HuH-7 (cell line): ENCODE measurements at regions not wholly inside any gene's neighbourhood (a gene's known extent, or its start where the extent isn't known, plus 50 kb on each side); places are given as distances from the start of the nearest gene placed in this dataset.

ENCODE experiments used
- DNase-seq: peaks from one replicate; pipeline ENCODE4 v3.0.0; 2011; ENCODE audit warnings: low spot score

DNA sequence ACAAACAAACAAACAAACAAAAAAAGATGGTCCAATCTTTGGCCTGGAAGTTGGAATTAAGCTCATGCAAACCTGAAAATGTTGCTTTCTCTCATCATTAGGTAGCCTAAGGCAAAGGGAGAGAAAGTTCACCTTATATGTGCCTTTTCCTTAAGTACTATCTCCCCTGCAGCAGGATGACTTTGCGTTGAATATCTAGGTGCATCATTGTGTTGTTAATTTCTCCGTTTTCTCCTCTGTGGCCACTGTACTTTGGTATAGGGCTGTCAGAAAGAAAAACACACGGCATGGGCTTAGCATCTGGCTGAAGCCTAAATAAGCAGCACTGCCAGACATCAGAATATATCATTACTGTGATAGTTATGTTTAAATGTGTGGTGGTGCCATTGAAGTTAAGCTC is 345.5 kb downstream of the BCAT1 start:
- no peak for DNase-seq

DNA sequence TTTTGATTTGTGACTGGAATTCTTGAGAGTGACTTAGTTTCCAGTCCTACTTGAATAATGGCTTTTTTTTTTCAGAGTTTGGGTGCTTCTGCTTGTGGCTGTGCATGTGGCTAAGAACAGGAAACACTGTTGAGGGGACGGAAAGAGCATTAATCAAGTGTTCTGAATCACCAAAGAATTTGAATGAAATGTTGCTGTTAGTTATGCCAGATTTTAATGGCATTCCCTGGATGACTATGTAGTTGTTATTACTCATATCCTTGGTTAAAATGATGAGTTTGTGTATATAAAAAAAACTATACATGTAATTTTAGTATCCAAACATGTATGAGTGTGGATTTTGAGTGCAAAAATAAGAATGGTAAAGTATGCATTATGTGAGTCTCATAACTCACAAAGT is 347.9 kb downstream of the BCAT1 start:
- no peak for DNase-seq

DNA sequence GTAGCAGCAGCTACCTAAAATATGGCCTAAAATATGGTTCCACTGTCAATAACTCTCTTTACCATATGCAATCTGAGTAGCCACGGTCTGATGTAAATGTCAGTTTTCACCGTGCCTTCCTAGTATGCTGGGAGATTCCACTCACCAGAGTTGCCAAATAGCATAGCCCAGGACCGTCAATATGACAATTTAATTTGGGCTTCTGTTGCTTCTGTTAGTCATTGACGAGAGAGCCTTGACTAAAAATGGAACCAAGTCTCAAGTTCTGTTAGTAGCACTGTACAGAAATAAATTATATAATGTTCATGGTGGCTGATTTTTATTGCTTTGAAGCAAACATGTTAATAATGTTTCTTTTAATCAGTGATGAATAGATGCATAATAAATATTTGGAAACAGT is 348.4 kb downstream of the BCAT1 start:
- DNase-seq = no peak

DNA sequence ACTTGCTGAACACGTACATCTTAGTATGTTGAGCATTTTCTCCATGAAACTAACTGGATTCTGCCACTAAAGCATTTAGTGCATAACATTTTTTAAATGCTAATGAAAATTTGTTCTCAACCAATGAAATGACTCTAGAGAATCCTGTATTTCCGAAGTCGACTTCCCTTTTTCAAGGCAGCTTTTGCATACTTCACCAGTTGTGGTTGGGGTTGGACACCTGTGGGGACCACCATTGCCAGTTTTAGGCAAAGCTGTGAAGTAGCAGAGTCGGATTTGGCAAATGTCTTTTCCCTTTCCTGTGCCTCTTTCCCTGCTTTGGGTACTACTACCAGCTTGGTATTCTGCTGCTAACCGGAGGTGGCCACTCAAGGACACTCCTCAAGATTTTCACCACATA is 349.2 kb downstream of the BCAT1 start:
- no peak for DNase-seq

DNA sequence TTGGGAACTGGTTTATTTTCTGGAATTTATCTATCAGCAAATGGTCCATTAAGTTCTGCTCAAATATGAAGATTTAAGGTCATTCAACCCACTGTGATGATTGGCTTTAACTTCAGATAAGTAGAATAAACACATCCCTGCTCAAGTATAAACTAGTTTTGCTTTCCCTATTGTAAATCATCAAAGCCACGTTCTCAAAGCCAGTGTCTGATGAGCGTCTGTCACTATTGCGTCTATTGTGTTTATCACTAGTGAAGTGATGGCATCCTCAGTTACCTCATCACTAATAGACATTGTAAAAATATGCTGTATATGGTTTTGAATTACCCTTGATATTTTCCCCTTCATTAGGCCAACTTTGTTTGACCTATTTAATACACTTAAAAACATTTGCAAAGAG is 351.3 kb downstream of the BCAT1 start:
- no peak for DNase-seq

DNA sequence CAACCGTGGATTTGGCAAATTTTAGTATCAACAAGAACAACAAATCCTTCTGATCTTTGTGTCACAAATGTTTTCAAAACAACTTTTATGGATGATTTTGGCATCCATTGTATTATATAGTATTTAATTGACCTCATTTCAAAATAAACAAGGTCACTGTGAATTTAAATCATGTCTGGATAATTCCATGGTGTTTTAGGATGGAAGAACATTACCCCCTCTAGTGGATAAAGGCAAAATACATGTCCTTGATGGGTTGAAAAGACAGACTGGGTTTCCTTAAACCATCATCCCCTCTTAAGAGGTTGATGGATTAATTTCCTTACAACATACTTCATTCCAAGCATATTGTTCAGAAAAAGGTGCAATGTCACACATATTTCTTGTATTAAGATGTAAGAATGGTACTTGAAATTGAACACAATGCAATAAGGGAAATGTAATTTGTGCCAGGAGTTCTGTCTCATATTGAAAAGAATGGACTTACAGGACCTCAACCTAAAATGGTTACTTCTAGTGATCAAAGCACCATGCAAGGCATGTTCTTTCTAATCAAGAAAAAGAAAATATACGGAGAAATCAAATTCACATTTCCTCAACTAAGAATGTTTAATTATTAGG is 352.0 kb downstream of the BCAT1 start:
- DNase-seq = peak; percentile 63

DNA sequence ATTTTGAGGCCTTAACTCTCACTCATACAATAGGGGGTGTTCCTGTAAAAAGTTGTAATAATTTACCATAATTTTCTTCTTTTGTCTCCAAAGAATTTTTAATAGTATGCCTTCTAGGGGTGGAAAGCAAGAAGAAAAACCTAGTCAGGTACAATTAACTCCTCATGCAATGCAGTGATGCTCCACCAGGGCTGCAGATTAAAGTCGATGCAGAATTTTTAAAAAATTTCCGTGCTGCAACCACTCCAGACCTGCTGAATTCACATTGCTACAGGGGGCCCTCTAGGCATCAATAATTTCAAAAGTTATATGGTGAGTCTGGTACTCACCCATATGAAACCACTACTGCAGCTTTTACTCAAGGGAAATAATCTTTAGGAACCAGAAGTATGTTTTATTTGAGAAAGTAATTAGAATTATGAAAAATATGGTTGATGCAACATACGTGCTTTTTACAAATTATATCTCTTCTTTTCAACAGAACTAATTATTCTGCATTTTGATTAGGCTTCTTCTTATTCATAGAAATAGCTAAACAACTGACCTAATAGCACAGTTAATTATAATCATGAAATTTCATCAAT is 353.2 kb downstream of the BCAT1 start:
- peak; percentile 38 for DNase-seq

DNA sequence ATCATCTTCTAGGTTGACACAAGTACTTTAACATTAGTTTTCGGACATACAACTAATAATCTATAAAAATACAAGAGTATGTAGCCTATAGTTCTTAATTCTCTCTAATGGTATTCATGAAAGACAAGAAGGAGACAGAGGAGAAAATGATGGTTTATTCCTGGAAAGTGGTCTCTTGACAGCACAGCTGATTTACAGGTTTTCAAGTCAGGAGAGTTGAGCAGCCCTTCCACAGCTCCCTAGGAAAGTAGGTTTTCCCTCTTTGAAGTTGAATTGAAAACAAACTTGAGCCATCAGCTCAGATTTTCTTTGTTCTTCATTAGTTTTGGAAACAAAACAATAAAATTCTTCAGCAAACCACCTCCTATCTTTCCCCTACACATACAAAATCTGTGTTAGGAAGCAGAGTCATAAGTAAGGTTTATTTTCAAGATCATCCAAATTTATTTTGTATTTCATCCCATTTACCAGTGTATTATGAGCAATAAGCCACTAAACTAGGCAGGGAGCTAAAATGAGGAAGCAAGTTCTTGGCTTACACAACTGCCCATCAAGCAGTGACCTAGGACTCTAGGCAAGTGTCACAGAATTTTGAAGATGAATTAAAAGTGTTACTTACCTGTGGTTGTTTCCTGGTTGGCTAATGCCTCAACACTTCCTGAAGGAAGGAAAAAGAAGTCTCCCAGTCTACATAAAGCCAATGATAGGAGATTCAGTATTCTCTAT is 357.0 kb downstream of the BCAT1 start:
- no peak for DNase-seq

DNA sequence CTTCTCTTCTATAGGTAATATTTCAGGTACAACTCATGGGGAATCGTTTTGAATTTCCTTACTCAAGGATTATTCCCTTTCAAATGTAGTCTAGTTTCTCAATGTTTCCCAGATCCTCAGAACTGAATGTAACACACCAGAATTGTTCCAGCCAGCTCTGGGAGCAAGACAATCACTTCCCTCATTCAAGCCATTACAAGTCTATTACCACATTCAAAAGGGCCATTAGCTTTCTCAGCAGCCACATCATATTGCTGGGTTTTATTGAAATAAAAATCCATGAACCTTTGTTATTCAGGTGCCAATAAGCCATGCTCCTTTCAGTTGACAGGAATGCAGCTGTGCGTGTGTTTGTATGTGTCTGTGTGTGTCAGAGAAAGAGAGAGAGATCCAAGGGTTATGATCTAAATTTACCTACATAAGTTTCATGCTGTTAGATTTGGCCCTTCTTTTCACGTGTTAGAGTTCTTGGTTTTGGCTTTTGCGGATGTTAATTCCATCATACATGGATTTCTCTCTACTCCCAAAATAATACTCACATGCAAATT is 357.7 kb downstream of the BCAT1 start:
- DNase-seq = no peak

DNA sequence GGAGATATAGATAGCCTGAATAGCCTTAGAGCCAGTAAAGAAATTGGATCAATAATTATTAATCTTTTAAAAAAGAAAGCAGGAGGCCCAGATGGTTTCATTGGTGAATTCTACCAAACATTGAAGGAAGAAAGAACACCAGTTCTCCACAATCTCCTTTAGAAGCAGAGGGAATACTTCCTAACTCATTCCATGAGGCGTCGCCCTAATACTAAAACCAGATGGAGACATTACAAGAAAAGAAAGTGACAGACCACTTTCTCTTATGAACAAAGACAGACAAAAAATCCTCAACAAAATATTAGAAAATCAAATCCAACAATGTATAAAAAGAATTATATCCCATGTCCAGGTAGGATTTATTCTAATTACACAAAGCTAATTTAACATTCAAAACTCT is 362.6 kb downstream of the BCAT1 start:
- no peak for DNase-seq

DNA sequence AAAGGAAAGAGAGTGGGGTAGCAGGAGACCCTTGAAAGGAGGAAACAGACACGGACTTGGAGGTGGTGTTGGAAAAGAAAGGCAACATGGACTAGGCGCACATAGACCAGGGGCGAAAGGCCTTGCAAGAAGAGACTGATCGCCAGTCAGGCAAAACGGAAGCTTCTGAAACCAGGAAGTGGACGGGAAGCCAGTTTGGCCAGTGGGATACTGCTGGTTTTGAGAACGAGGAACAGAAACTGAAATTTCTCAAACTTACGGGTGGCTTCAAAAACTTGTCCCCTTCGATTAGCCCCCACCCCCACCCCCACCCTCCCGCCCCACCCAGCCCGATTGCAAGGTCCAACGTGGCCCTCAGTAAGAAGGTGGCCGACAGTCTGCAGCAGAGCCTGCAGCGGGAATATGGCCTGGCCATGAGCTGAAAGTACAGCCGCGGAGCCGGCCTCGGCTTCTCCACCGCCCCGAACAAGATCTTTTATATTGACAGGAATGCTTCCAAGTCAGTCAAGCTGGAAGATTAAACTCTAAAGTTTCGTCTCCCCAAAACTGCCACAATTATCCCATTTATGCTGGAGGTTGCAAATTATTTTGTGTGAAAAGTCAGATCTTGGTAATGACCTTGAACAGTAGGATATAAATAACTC is 364.7 kb downstream of the BCAT1 start:
- no peak for DNase-seq

DNA sequence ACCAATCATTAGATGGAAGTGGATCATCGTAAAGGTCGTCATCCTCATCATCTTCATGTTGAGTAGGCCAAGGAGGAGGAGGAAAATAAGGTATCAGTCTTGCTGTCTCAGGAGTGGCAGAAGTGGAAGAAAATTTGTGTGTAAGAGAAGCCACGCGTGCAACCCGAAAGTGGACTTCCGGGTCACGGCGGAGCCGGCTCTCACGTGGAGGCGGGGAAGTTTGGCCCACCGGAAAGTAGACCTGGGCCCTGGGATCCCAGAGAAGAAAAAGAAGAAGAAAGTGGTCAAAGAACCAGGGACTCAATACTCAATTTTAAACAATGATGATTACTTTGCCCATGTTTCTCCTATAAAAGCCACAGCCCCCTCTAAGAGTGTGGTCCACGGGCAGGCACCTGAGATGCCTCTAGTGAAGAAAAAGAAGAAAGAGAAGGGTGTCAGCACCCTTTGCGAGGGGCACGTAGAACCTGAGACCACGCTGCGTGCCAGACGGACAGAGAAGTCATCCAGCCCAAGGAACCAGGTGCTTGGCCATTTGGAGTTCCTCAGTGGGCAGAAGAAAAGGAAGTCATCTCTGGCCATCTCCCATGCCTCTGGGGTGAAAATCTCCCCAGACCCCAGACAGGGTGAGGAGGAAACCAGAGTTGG is 365.8 kb downstream of the BCAT1 start:
- no peak for DNase-seq

DNA sequence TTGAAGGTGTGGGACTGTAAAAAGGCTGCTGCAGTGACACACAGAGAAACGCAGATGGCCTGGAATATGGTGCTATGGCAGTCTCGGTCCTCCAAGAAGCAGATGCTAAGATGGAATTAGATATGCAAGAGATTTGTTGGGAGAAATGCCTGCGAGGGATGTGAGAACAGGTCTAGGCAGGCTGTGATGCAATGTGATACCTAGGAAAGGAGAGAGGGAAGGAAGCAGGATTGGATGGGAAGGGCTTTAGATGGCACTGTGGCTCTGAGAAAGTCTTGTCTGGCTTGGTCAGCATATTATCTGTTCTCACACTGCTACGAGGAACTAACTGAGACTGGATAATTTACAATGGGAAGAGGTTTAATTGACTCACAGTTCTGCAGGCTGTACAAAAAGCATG is 374.4 kb downstream of the BCAT1 start:
- no peak for DNase-seq

DNA sequence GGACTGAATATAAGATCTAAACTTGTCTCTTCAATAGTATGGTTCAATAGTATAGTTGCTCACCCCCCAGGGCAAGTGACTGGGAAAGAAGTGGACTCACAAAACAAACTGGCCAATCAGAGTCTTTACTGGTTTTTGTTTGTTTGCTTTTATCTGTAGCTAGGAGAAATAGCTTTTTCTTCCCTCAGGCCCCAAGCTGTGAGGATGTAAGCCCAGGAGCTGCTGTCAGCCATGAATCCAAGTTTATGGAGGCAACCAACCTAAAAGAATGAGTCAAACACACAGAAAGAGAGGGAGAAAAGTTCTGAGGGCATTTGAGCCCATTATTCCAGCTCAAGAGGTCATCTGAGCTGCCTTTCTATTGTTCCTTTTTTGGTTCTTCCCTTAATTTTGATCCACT is 375.3 kb downstream of the BCAT1 start:
- DNase-seq = no peak

DNA sequence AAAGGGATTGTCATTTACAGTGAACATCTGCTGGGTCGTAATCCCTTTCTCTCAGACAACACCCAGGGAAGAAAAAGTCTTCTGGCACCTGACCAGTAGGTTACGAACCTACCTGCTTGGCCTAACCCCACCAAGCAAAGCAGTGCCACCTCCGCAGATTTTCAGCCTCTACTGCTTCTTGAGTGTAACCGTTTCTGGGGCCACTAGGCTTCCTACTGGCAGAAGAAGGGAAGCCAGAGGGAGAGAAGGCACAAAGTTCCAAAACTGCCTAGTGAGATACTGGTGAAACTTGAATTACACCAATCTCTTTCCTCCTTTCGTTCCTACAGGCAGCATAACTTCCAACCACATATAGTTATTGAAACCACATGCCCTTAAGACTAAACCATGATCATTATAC is 383.6 kb downstream of the BCAT1 start:
- no peak for DNase-seq

DNA sequence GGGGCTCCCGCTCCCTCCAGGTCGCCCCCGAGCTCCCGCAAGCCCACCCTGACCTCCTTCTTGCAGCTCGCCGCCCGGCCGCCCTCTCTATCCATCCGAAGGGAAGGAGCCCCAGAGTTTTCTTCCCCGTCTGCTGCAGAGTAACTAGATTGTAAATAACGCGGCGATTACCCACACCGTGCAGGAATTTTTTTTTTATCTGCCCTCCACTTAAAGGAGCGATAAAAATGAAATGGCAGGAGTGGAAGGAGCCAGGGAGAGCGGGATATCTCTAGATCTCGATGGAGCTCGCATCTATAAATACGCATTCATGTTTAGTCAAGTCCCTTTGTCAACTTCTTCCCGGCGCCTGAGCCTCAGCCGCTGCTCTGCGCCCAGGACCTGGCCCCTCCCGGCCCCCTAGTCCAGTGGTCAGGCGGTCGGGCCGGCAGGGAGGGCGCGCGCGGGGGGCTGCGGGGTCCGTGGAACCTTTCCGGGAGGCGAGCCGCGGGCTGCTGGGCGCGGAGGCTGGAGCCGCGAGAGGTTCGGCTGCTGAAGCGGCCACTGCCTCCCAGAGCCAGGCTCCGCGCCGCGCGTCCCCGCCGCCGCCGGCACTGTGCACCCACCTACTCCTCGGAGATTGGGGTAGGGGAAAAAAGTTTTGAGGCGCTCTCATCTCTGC is 386.0 kb downstream of the BCAT1 start:
- peak; percentile 58 for DNase-seq

DNA sequence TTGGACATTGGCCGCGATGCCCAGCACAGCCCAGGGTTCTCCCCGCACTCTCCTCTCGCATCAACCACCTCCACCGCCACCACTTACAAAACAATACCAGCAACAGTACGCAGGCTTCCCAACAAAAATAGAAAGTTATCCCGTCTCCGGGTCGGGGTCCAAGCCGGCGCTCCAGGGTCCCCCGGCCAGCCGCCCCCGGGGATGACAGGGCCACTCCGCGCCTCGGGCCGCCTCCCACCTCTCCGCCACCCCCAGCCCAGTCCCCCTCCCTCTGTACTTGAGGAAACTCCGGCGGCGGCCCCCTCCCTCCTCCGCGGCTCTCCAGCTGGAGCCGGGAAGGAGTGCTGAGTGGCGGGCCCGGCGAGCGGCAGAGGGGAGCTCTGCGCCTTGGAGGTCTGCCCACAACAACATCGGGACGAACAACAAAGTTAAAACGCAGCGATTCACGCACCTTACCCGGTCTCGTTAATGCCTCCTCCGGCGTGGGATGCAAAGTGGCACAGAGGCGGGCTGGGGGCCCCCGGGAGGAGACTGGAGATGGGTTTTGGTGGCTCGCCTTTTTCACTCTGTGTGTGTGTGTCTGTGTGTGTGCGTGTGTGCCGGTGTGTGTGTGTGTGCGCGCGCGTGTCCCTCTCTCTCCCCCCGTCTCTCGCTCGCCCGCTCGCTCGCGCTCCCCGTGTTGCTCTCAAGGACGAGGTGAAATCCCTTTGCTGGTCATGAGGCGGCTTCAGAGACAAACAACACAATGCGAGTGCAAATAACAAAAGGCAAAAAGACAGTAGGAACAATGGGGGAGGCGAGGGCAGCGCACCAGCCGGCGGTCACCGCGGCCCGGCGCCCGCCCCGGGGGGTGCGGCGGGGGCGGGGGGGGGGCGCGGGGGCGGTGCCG is 386.8 kb downstream of the BCAT1 start:
- peak; percentile 63 for DNase-seq

DNA sequence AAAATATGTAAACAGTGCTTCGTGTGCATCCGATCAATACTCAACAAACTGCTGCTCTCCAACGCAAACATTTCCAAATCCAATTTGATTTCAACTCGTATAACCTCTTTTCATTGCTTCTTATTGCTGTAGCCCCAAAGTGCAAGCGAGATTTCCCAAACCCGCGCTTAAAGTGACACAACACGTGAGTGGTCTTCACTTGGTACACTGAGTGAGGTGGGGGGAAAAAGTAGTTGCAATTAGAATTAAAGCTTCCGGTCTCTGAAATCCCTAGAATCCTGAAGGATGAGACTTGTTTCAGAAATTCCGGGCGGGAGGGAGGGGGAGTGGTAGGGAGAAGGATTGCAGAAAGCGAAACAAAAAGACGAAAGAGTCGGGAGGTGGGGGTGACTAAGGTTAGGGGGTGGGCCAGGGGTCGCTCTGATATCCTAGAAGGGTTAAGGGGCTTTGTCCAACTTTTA is 387.5 kb downstream of the BCAT1 start:
- DNase-seq = peak; percentile 69

DNA sequence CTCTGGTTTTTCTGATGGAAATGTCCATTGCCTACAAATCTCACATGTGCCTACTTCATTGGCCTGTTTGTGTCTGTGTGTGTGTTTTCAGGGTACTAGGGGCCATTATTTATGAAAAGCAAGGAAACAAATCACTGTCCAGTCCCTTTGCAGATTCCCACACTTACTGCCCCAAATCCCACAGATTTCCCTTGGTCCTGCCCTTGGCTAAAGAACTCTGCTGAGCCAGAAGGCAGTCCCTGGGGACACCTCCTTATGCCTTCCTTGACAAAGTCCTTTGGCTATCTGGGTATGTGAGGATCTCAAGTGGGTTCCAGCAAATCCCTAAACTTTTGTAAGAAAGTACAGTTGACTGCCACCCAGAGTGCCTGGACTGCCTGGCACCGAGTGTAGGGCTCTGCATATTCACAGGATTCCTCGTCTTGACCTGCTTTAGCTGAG is 388.1 kb downstream of the BCAT1 start:
- no peak for DNase-seq

DNA sequence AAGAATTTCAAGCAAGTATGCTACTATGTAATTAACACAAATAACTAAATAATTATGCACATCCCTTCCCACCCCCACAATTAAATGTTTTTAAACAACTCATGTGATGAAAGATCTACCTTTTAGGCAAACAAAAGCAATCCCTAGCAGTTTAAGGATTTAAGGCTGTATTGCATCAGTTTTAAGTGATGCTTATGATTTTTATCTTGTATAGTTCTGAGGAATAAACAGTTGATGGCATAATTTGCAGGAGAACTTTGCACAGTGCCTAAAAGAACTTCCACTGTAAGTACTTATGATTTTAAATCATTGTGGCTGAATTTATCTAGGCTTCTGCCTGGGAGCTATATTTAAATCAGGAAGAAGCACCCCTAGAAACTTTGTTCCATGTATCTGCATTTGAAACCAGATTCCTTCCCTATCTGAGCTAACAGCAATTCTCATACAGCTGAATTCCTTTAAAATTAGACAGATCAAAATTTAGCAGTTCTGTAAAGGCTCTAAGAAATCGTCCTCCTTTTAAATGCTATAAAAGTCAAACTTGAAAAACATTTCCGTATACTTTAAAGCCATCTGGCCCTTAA is 388.6 kb downstream of the BCAT1 start:
- DNase-seq = no peak
